ENCODE measurements at regions not wholly inside any gene's neighbourhood (a gene's known extent, or its start where the extent isn't known, plus 50 kb on each side); places are given as distances from the start of the nearest gene placed in this dataset.
A peak's percentile ranks its signal among the peaks of the same experiment; 100 is the strongest.

- TF ChIP-seq CTCF (IDR thresholded peaks at IDR 0.05 in 8 of 11, conservative IDR thresholded peaks at IDR 0.05 in 3 of 11) (no peak), POLR2A (IDR thresholded peaks at IDR 0.05) (no peak), POLR2AphosphoS5 (IDR thresholded peaks at IDR 0.05) (peak; percentile 62 to 91 (median 77))
These were observed 57.2 kb upstream of the SEC14L1 start for GRCh38 chr17:77083531-77083930.
